Endothelial cell of umbilical vein (primary cell): ENCODE measurements at regions not wholly inside any gene's neighbourhood (a gene's known extent, or its start where the extent isn't known, plus 50 kb on each side); places are given as distances from the start of the nearest gene placed in this dataset.

Source experiments
- BruUV-seq: library from RNA; stranded (reverse); fragments of 400-500 nt; replicated peaks from 2 replicates; lab custom pipeline; 2021; lab: Mats Ljungman, UMichigan
- CTCF ChIA-PET: fragments of 300-600, 350-600 bp; sonication (Branson Sonifier 250); formaldehyde crosslinking; loops from one replicate; lab custom pipeline; 2021; ENCODE audit warnings: antibody characterized with exemption, inconsistent platforms; lab: Charles Lee
- POLR2A ChIA-PET: fragments of 300-600, 350-600 bp; sonication (Branson Sonifier 250); formaldehyde crosslinking; loops from one replicate; lab custom pipeline; 2021; ENCODE audit warnings: antibody characterized with exemption, inconsistent platforms; lab: Charles Lee
- DNase-seq: peaks from one replicate; pipeline ENCODE4 v3.0.0-alpha.2; 2011; ENCODE audit warnings: low read depth, low spot score
- FAIRE-seq: peaks from 2 replicates; lab custom pipeline; 2011; peaks lifted over from hg19 to GRCh38; lab: Jason Lieb, UNC
- H2AFZ ChIP-seq: 2 replicates; pipeline ENCODE4 v1.6.0; 2012; ENCODE audit warnings: low read depth, low read length, control low read depth, inconsistent platforms
- H3K27ac ChIP-seq: 2 replicates; pipeline ENCODE4 v1.5.1; 2011; ENCODE audit warnings: low read depth, mild to moderate bottlenecking, control low read depth, low read length, moderate library complexity; ENCODE audit not compliant: insufficient read depth
- H3K27me3 ChIP-seq, 2 experiments: 2 replicates each; pipeline versions ENCODE4 v1.6.0 to v1.6.1; 2011; ENCODE audit warnings: low read length in 2 of 2, mixed read lengths in 1 of 2; ENCODE audit not compliant: control insufficient read depth in 2 of 2, insufficient read depth in 2 of 2
- H3K36me3 ChIP-seq, 2 experiments: 2 replicates in 1 of 2; 3 replicates in 1 of 2; pipeline ENCODE4 v1.5.1; 2011; ENCODE audit warnings: low read length in 2 of 2, mild to moderate bottlenecking in 1 of 2, moderate library complexity in 1 of 2; ENCODE audit not compliant: control insufficient read depth in 2 of 2, insufficient read depth in 2 of 2; ENCODE audit errors: extremely low read depth in 1 of 2
- H3K4me1 ChIP-seq: 3 replicates; pipeline ENCODE4 v1.5.1; 2011; ENCODE audit warnings: mild to moderate bottlenecking, low read length; ENCODE audit not compliant: control insufficient read depth, insufficient read depth; ENCODE audit errors: extremely low read depth
- H3K4me2 ChIP-seq: 2 replicates; pipeline ENCODE4 v1.6.1; 2011; ENCODE audit warnings: low read length, control low read depth, mixed read lengths; ENCODE audit not compliant: insufficient read depth
- H3K4me3 ChIP-seq, 3 experiments: fragments of 200-600 bp in 1 of 3; sonication (generic), shearing (Covaris generic) in 1 of 3; replicated peaks in 1 of 3; 2 replicates each; pipeline ENCODE4 v1.5.1; 2011 to 2016; ENCODE audit warnings: control low read depth in 3 of 3, low read length in 3 of 3, mild to moderate bottlenecking in 2 of 3, inconsistent platforms in 1 of 3, low read depth in 1 of 3, moderate library complexity in 1 of 3; ENCODE audit not compliant: insufficient read depth in 1 of 3
- H3K79me2 ChIP-seq: 2 replicates; pipeline ENCODE4 v1.6.0; 2012; ENCODE audit warnings: low read length, inconsistent platforms; ENCODE audit not compliant: control insufficient read depth, insufficient read depth
- H3K9ac ChIP-seq: replicated peaks from 2 replicates; pipeline ENCODE3; 2011; ENCODE audit warnings: low read length, control low read depth; ENCODE audit not compliant: insufficient read depth; ENCODE audit errors: extremely low read depth
- H3K9me1 ChIP-seq: replicated peaks from 3 replicates; pipeline ENCODE4 v1.6.0; 2011; ENCODE audit warnings: mild to moderate bottlenecking, low read length; ENCODE audit not compliant: control insufficient read depth, insufficient read depth; ENCODE audit errors: extremely low read depth
- H3K9me3 ChIP-seq: replicated peaks from 2 replicates; pipeline ENCODE4 v1.5.1; 2012; ENCODE audit warnings: low read length, inconsistent platforms; ENCODE audit not compliant: control insufficient read depth, insufficient read depth
- H4K20me1 ChIP-seq: replicated peaks from 2 replicates; pipeline ENCODE3; 2011; ENCODE audit warnings: mild to moderate bottlenecking, low read length; ENCODE audit not compliant: control insufficient read depth, insufficient read depth; ENCODE audit errors: extremely low read depth
- EZH2 ChIP-seq: IDR thresholded peaks from 2 replicates; pipeline ENCODE4 v1.6.1; 2012; ENCODE audit warnings: borderline replicate concordance, low read depth, mild to moderate bottlenecking, moderate library complexity, low read length, inconsistent platforms; ENCODE audit not compliant: severe bottlenecking
- FOS ChIP-seq: IDR thresholded peaks from 2 replicates; pipeline ENCODE4 v1.6.1; 2011; ENCODE audit warnings: mild to moderate bottlenecking, low read length, moderate library complexity, borderline replicate concordance; ENCODE audit not compliant: insufficient read depth
- GATA2 ChIP-seq: IDR thresholded peaks from 2 replicates; pipeline ENCODE4 v1.7.0; 2011; ENCODE audit warnings: low read depth, mild to moderate bottlenecking, moderate library complexity, mixed read lengths, low read length; ENCODE audit not compliant: insufficient read length, insufficient read depth
- JUN ChIP-seq: IDR thresholded peaks from 2 replicates; pipeline ENCODE4 v1.6.1; 2011; ENCODE audit warnings: borderline replicate concordance, low read depth; ENCODE audit not compliant: insufficient read length, insufficient read depth
- MYC ChIP-seq: IDR thresholded peaks from one replicate; pipeline ENCODE4 v1.6.1; 2011; ENCODE audit warnings: mild to moderate bottlenecking, low read depth, low read length
- POLR2A ChIP-seq: IDR thresholded peaks from 2 replicates; pipeline ENCODE4 v1.6.1; 2012; ENCODE audit warnings: low read depth, mild to moderate bottlenecking, control low read depth, low read length
- POLR2AphosphoS5 ChIP-seq: IDR thresholded peaks from 2 replicates; pipeline ENCODE4 v1.6.1; 2012; ENCODE audit warnings: low read depth, mild to moderate bottlenecking, control low read depth, low read length, moderate library complexity; ENCODE audit not compliant: insufficient read depth
- dilution Hi-C: fragments of 300-500 bp; cut with MboI; formaldehyde crosslinking; loops from one replicate; pipeline ENCODE4 v1.15.0; 2019; ENCODE audit warnings: low sequenced_read_pairs; ENCODE audit not compliant: extremely low pct_ligation_motif_present
- intact Hi-C: fragments of 100-400 bp; cut with micrococcal nuclease; formaldehyde crosslinking; loops from one replicate; pipeline ENCODE4 v1.10.0; 2022
- TF ChIP-seq, protein P1 (sequence below), 2 donors: IDR thresholded peaks; 1 replicate in 1 of 2; 2 replicates in 1 of 2; pipeline ENCODE4 v1.5.1; 2011; ENCODE audit warnings: low read length in 2 of 2, mild to moderate bottlenecking in 2 of 2, moderate library complexity in 2 of 2, control low read depth in 1 of 2, inconsistent platforms in 1 of 2, low read depth in 1 of 2; ENCODE audit not compliant: insufficient read depth in 1 of 2; ENCODE audit errors: extremely low read depth in 1 of 2
- TF ChIP-seq, protein P2 (sequence below): IDR thresholded peaks from 2 replicates; pipeline ENCODE4 v1.6.1; 2011; ENCODE audit not compliant: insufficient read depth, insufficient read length

DNA sequence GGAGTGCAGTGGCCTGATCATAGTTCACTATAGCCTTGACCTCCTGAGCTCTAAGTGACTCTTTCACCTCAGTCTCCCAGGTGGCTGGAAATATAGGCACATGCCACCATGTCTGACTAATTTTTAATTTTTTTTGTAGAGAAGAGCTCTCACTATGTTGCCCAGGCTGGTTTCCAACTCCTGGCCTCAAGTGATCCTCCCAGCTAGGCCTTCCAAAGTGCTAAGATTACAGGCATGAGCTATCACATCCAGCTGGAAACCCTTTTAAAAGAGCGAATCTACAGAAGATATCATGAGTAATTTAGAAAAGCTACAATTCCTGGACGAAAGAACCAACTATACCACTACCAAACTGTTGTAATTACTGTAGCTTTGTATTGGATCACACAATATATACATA lies 394.4 kb upstream of the AUTS2 start:
- CTCF ChIA-PET: no interaction called here
- Histone ChIP-seq H2AFZ (no peak overlapping the region), H3K27me3 (no peaks in the 10 kb centered on the region), H3K9me3 (no peaks in the 10 kb centered on the region), H4K20me1 (no peaks in the 10 kb centered on the region), H3K9me1 (no peaks in the 10 kb centered on the region), H3K4me2 (no peak overlapping the region), H3K9ac (no peak overlapping the region), H3K4me1 (no peaks in the 10 kb centered on the region), H3K4me3 (no peak overlapping the region), H3K79me2 (no peaks in the 10 kb centered on the region), H3K27ac (no peak overlapping the region), H3K36me3 (no peaks in the 10 kb centered on the region)
- intact Hi-C loops (no loop called here), dilution Hi-C loops (no loop called here)
- POLR2A ChIA-PET: no interaction called here
- no peak for DNase-seq
- TF ChIP-seq EZH2: no peak
- TF ChIP-seq, protein P1, sequence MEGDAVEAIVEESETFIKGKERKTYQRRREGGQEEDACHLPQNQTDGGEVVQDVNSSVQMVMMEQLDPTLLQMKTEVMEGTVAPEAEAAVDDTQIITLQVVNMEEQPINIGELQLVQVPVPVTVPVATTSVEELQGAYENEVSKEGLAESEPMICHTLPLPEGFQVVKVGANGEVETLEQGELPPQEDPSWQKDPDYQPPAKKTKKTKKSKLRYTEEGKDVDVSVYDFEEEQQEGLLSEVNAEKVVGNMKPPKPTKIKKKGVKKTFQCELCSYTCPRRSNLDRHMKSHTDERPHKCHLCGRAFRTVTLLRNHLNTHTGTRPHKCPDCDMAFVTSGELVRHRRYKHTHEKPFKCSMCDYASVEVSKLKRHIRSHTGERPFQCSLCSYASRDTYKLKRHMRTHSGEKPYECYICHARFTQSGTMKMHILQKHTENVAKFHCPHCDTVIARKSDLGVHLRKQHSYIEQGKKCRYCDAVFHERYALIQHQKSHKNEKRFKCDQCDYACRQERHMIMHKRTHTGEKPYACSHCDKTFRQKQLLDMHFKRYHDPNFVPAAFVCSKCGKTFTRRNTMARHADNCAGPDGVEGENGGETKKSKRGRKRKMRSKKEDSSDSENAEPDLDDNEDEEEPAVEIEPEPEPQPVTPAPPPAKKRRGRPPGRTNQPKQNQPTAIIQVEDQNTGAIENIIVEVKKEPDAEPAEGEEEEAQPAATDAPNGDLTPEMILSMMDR (IDR thresholded peaks at IDR 0.05; ENCODE audit: extremely low read depth in 1 of 2, insufficient read depth in 1 of 2, low read depth in 1 of 2, low read length in 2 of 2): no peak
- no TSS peak for BruUV-seq
- FAIRE-seq: no peak

DNA sequence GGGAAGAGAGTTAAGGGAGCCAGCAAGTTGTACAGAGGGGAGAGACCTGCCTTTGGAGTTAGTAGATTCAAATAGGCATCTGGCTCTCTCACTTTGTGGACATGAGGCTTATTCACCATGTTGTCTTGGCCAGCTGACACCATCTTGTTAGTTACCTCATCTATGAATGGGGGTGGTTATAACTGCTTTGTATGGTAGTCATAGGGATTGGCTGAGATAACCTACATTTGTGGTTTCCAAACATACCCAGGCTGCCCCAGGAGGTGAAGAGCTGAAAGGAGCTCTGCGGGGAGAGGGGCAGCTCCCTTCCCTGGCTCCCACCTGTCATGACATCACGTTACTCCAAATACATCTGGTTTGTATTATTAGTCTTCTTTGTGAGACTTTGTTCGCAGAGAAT lies 393.3 kb upstream of the AUTS2 start:
- no peak overlapping the region for H3K4me2 ChIP-seq
- no peaks in the 10 kb centered on the region for H3K4me1 ChIP-seq
- FAIRE-seq (no peak), DNase-seq (no peak)
- no peak overlapping the region for H3K9ac ChIP-seq
- H3K27ac ChIP-seq: no peak overlapping the region
- no peak overlapping the region for H2AFZ ChIP-seq
- TF ChIP-seq, protein P2, sequence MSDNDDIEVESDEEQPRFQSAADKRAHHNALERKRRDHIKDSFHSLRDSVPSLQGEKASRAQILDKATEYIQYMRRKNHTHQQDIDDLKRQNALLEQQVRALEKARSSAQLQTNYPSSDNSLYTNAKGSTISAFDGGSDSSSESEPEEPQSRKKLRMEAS: no peak
- TF ChIP-seq JUN: no peak
- TF ChIP-seq, protein P1 (IDR thresholded peaks at IDR 0.05; ENCODE audit: extremely low read depth in 1 of 2, insufficient read depth in 1 of 2, low read depth in 1 of 2, low read length in 2 of 2): no peak
- TF ChIP-seq EZH2: no peak
- TF ChIP-seq POLR2AphosphoS5: no peak
- TF ChIP-seq MYC: no peak
- no peak for TF ChIP-seq GATA2
- TF ChIP-seq POLR2A: no peak
- TF ChIP-seq FOS: no peak
- BruUV-seq: no TSS peak
- H3K9me3 ChIP-seq: no peaks in the 10 kb centered on the region
- H3K27me3 ChIP-seq: no peaks in the 10 kb centered on the region
- no peaks in the 10 kb centered on the region for H3K9me1 ChIP-seq
- no peaks in the 10 kb centered on the region for H4K20me1 ChIP-seq
- intact Hi-C loops: no loop called here
- no peaks in the 10 kb centered on the region for H3K36me3 ChIP-seq
- ChIA-PET CTCF (no interaction called here), POLR2A (no interaction called here)
- H3K79me2 ChIP-seq: no peaks in the 10 kb centered on the region
- dilution Hi-C loops: no loop called here
- no peak overlapping the region for H3K4me3 ChIP-seq
